ENCODE measurements at regions not wholly inside any gene's neighbourhood (a gene's known extent, or its start where the extent isn't known, plus 50 kb on each side); places are given as distances from the start of the nearest gene placed in this dataset.

- H2AFZ ChIP-seq (ENCODE audit: low read length) = no peak overlapping the region
- H3F3A ChIP-seq (ENCODE audit: low read depth) = no peaks in the 10 kb centered on the region
- no peaks in the 10 kb centered on the region for H4K20me1 ChIP-seq (ENCODE audit: insufficient read depth, low read length, poor library complexity, severe bottlenecking)
- H3K36me3 ChIP-seq (ENCODE audit: insufficient read depth, low read length) = no peaks in the 10 kb centered on the region
- peaks cover 2% of the 10 kb centered on the region; the same call in 1 of the 2 replicates for H3K9me3 ChIP-seq (ENCODE audit: insufficient read depth, low read depth, low read length)
- no peak overlapping the region for H3K4me3 ChIP-seq (ENCODE audit: low read length, poor library complexity, severe bottlenecking)
- H3K27me3 ChIP-seq (ENCODE audit: insufficient read depth, low read length, poor library complexity, severe bottlenecking) = no peaks in the 10 kb centered on the region
- H3K9me2 ChIP-seq (replicated peaks; ENCODE audit: low read depth, low read length) = no peaks in the 10 kb centered on the region
- H3K4me2 ChIP-seq (ENCODE audit: low read depth, low read length, poor library complexity, severe bottlenecking) = no peak overlapping the region
- no peak overlapping the region for H3K9ac ChIP-seq (ENCODE audit: low read depth, low read length, poor library complexity, severe bottlenecking)
- TF ChIP-seq EZH2phosphoT487 (IDR thresholded peaks at IDR 0.05; ENCODE audit: borderline replicate concordance) = no peak
- TF ChIP-seq, protein P1, sequence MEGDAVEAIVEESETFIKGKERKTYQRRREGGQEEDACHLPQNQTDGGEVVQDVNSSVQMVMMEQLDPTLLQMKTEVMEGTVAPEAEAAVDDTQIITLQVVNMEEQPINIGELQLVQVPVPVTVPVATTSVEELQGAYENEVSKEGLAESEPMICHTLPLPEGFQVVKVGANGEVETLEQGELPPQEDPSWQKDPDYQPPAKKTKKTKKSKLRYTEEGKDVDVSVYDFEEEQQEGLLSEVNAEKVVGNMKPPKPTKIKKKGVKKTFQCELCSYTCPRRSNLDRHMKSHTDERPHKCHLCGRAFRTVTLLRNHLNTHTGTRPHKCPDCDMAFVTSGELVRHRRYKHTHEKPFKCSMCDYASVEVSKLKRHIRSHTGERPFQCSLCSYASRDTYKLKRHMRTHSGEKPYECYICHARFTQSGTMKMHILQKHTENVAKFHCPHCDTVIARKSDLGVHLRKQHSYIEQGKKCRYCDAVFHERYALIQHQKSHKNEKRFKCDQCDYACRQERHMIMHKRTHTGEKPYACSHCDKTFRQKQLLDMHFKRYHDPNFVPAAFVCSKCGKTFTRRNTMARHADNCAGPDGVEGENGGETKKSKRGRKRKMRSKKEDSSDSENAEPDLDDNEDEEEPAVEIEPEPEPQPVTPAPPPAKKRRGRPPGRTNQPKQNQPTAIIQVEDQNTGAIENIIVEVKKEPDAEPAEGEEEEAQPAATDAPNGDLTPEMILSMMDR (conservative IDR thresholded peaks at IDR 0.05; ENCODE audit: low read length) = no peak
- H3K4me1 ChIP-seq (ENCODE audit: insufficient read depth, low read length, poor library complexity, severe bottlenecking) = no peaks in the 10 kb centered on the region
- no peaks in the 10 kb centered on the region for H3K79me2 ChIP-seq (ENCODE audit: insufficient read depth, low read length)
Measured at GRCh38 chr22:48352086-48352911, 1475.4 kb downstream of the BRD1 start.

DNA sequence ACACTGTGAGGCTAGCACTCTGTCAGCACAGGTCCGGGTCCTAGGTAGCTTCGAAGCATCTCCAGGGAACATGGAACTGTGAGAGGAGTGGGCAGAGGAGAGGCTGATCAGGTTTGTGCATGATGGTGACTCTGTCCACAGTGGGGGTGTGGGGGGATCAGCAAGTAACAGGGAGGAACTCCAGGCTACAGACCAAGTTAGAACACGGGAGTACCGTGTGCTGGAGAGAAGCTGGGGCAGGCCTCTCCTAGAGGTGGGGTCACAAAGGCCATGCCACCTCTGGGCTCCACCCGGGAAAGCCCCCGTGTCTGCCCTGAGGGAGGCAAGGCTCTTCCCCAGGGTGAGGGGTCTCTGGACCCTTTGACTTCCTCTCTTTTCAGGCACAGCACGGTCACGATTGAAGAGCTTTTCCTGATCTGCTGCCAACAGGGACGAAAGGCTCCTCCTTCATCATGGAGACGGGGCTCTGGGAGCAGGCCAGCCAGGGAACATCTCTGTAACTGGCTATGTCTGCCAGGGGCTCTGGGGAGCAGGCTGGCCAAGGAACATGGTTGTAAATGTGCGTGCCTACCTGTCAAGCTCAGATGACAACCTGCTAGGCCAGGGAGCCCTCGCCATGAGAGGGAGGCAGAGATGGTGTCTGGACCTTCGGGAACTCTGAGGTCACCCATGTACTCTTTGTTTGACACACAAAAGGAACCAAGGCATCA, 1476.1 kb downstream of the BRD1 start:
- H3K4me3 ChIP-seq (ENCODE audit: low read length, poor library complexity, severe bottlenecking) = no peak overlapping the region
- H2AFZ ChIP-seq (ENCODE audit: low read length) = no peak overlapping the region
- no peak overlapping the region for H3K4me2 ChIP-seq (ENCODE audit: low read depth, low read length, poor library complexity, severe bottlenecking)
- no peaks in the 10 kb centered on the region for H3K36me3 ChIP-seq (ENCODE audit: insufficient read depth, low read length)
- TF ChIP-seq EZH2phosphoT487 (IDR thresholded peaks at IDR 0.05; ENCODE audit: borderline replicate concordance) = no peak
- TF ChIP-seq, protein P1 (conservative IDR thresholded peaks at IDR 0.05; ENCODE audit: low read length) = no peak
- no peaks in the 10 kb centered on the region for H3K9me2 ChIP-seq (replicated peaks; ENCODE audit: low read depth, low read length)
- no peaks in the 10 kb centered on the region for H4K20me1 ChIP-seq (ENCODE audit: insufficient read depth, low read length, poor library complexity, severe bottlenecking)
- H3K9me3 ChIP-seq (ENCODE audit: insufficient read depth, low read depth, low read length) = peaks cover 2% of the 10 kb centered on the region; the same call in 1 of the 2 replicates
- no peaks in the 10 kb centered on the region for H3K27me3 ChIP-seq (ENCODE audit: insufficient read depth, low read length, poor library complexity, severe bottlenecking)
- no peak overlapping the region for H3K9ac ChIP-seq (ENCODE audit: low read depth, low read length, poor library complexity, severe bottlenecking)
- H3K79me2 ChIP-seq (ENCODE audit: insufficient read depth, low read length) = no peaks in the 10 kb centered on the region
- H3K4me1 ChIP-seq (ENCODE audit: insufficient read depth, low read length, poor library complexity, severe bottlenecking) = no peaks in the 10 kb centered on the region
- H3F3A ChIP-seq (ENCODE audit: low read depth) = no peaks in the 10 kb centered on the region

- Histone ChIP-seq H4K20me1 (ENCODE audit: insufficient read depth, low read length, poor library complexity, severe bottlenecking) (no peaks in the 10 kb centered on the region), H3K79me2 (ENCODE audit: insufficient read depth, low read length) (no peaks in the 10 kb centered on the region), H3K4me2 (ENCODE audit: low read depth, low read length, poor library complexity, severe bottlenecking) (no peak overlapping the region), H3K4me1 (ENCODE audit: insufficient read depth, low read length, poor library complexity, severe bottlenecking) (no peaks in the 10 kb centered on the region), H3K4me3 (ENCODE audit: low read length, poor library complexity, severe bottlenecking) (no peak overlapping the region), H3K9ac (ENCODE audit: low read depth, low read length, poor library complexity, severe bottlenecking) (no peak overlapping the region), H3K9me3 (ENCODE audit: insufficient read depth, low read depth, low read length) (peaks cover 2% of the 10 kb centered on the region; the same call in 1 of the 2 replicates), H2AFZ (ENCODE audit: low read length) (no peak overlapping the region), H3K36me3 (ENCODE audit: insufficient read depth, low read length) (no peaks in the 10 kb centered on the region), H3F3A (ENCODE audit: low read depth) (no peaks in the 10 kb centered on the region), H3K9me2 (replicated peaks; ENCODE audit: low read depth, low read length) (no peaks in the 10 kb centered on the region), H3K27me3 (ENCODE audit: insufficient read depth, low read length, poor library complexity, severe bottlenecking) (no peaks in the 10 kb centered on the region)
- TF ChIP-seq, protein P1 (conservative IDR thresholded peaks at IDR 0.05; ENCODE audit: low read length) = no peak
- no peak for TF ChIP-seq EZH2phosphoT487 (IDR thresholded peaks at IDR 0.05; ENCODE audit: borderline replicate concordance)
Measured at GRCh38 chr22:48350456-48350855, 1477.2 kb downstream of the BRD1 start.
